HG03342 (cell line): ENCODE measurements at regions not wholly inside any gene's neighbourhood (a gene's known extent, or its start where the extent isn't known, plus 50 kb on each side); places are given as distances from the start of the nearest gene placed in this dataset.
A peak's percentile ranks its signal among the peaks of the same experiment; 100 is the strongest.
"Not testable (repeated sequence)": the region's sequence is repeated elsewhere in the genome, so short reads cannot be mapped to it uniquely, and the experiment has no call there.

Experiments
- ATAC-seq: cut with Tn5 transposase; IDR thresholded peaks from one replicate; pipeline ENCODE4 v1.9.1; 2021; ENCODE audit warnings: mild to moderate bottlenecking, moderate library complexity; ENCODE audit not compliant: unreplicated experiment

DNA sequence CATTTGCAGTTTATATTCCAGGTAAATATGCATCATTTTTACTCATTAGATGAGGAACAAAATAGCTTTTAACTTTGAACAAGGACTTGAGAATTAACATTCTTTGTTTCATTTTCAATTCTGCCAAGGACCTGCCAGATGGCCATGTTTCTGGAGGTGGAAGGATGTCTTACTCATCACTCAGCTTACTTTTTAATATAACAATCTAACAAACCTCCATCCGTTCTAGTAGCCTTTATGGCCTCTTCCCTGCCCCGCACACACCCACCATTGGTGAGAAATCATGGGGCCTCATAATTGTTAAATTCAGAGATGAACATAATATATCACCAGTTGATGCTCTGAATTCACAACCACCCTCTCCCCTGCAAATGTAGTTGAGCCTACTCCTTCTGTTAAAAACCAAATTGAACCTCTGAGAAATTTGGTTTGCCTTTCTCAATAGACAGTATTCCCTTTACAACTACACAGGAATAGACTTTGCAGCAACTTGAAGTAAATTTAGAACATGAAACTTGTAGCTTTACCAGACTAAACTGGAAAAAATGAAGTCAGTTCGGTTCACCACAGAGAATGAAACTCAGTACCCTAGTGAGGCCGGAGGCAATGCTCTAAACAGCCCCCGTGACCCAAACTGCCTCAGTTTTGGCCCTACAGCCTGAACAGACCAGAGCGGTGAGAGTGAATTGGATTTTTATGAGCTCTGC lies 50.1 kb upstream of the ACSL4 start:
- ATAC-seq, result peak; percentile 83

DNA sequence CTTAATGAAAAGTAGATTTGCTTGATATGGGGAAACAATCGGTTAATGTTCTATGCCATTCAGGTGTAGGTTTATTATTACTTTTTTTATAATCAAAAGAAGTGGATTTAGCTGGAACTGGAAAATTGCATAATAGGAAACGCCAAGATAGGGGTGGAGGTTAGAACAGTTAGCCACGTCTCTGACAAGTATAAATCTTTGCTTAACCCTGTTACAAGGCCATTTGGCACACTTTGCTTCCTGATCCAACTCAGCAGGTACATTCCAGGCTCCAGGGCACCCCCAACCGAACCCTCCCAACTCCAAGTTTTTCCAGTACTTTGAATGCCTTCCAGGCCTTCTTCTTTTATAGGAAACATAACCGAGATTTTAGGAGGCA lies 50.6 kb upstream of the ACSL4 start:
- no peak for ATAC-seq

DNA sequence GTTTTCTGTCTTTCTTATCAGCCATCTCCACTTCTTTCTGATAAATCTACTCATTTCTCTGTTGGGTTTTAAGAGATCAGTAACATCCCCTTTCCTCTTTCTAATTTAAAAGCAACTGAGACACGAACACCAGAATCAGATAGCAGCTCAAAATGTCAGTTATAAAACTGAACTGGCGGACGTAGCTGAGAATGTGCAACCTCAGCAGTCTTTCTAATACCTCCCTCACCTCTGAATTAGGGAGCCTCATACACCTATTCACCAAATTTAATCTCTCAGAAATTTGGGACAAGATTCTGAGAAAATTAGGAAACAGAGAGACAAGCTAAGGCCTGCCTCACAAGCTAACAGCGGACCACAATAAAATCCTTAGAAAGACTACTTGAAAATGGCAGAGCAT lies 52.0 kb upstream of the ACSL4 start:
- no peak for ATAC-seq

DNA sequence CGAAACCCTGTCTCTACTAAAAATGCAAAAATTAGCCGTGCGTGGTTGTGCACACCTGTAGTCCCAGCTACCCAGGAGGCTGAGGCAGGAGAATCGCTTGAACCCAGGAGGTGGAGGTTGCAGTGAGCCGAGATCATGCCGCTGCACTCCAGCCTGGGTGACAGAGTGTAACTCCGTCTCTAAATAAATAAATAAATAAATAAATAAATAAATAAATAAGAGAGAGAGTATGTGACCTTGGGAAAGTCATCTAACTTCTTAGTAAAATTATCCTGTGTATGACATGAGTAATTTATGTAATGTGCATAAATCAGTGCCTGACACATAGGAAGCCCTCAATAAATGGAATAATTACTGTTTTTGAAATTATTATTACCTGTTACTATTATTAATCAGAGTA lies 57.5 kb upstream of the ACSL4 start:
- ATAC-seq, result not testable (repeated sequence)

DNA sequence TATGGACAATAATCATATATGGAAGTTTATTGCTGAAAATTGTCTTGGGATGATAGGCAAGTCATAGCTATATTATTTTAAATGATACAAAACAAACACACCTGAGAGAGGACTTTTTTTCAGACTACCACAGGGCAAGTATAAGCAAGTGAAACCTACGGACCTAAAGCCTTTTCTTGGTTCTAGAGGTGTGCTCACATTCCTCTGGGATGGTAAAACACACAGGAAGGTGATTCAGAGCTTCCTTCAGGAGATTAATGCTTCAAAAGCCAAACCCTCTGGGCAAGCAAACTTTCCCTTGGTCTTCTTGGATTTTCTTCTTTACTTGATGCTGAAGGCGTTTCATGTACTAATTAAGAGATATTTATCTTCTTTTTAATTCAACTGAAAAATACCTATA lies 60.1 kb upstream of the ACSL4 start:
- no peak for ATAC-seq

DNA sequence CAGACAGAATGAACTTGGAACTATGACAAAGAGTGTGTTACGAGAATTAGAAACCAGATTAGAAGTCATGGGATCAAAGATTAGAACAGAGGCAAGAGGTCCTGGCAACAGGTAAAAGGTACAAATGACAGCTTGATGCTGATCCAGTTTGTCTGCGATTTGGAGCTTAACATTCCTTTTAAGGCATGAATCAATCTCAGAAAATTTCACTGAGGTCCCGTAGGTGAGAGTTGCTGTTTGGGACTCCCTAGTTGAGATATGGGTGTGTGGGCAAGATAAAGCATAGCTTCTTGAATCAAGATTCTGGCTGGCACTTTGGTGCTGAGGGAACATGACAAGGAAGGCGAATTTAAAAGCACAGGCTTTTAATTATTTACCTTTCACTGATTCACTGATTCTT lies 62.6 kb upstream of the ACSL4 start:
- ATAC-seq, result no peak

DNA sequence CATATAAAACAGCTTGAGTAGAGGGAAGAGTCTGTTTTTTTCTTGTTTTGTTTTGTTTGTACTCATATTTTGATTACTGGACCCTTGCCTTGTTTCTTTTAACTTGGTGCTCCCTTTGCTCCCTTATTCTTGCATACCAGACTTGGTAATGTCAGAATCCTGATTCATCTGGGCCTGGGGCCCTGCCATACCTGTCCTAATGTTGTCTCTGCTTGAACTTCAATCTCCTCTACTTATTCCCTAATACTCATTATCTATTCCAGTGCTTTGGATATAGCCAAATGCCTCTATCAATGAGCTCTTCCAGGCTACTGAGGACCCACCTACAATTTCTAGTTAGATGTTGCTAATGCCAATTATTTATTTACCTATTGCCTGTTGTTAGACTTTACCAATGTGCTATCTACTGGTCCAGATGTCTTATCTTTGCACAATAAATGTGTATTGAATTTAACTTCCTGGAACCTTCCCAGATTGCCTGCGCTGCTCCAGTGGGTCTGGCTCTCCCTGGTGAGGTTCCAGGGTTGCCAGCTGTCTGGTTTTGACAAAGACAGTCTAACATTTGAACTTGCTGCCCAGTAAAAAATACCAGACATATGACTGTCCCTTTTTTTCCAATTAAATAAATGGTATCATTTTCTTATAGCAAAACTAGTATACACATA lies 64.4 kb upstream of the ACSL4 start:
- no peak for ATAC-seq

DNA sequence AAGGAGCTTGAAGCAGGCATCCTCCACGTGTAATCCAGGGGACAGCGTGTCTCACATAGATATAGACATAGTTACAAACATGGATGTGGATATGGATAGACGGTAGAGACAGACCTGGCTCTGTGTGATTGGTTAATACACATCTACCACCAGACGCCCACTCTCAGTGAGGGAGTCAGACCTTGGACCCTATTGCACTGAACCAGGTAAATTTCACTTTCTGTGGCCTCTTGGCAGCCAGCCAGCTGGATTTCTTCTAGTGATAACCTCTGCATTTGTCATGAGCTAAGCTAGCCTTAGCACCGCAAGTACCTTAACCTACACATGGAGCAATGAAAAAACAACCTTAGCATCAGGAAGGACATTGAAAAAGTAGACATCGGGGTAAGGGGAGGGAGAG lies 79.2 kb upstream of the ACSL4 start:
- no peak for ATAC-seq

DNA sequence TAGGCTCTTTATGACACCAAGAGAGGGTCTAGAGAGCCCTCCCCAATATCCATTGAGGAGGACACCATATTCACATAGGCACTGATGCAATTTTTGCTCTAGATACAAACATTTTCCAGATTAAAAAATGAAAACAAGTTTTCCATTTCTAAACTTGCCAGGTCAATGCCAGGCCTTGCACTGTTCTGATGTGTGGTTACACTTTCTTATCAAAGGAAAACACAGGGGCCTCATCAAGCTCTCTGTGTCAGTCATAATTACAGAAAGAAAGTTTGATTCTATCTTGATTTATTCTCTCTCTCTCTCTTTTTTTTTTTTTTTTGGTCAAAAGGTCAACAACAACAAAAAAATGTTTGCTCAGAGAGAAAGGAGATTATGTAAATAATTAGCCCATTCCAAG lies 80.2 kb upstream of the ACSL4 start:
- ATAC-seq, result no peak

DNA sequence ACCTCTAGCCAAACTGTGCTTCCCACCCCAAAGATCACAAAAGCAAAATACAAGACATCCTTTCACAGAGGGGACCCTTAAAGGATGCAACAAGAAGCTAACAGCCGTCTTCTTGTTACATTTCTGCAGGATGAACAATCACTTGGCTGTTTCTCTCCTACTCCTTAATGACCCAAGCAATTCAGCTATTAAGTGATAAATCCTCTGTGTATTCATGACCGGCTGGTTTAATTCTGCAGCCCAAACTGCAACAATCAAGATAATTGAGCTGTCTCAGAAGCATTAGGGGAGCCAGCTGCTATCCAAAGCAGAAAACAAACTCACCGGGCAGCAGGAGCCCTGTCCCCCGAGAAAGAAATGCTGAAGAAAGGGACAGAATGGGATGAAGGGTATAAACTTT lies 85.9 kb upstream of the ACSL4 start:
- no peak for ATAC-seq

DNA sequence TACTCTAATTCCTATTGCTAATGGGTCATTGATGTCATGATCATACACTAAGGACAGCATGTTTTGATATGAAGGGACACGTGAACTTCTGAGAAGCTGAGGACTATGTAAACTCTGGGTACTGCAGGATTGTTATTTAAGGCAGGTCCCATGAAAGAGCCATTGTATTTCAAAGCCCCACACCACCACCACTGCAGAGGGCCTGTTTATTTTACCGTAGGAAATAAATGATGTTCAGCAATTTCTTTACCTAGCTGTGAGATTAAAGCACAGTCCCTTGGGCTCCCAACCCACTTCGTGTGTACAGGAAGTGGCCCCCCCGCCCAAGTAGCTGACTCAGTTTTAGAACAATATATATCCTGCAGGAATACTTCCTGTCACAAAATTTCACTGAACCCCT lies 89.8 kb upstream of the ACSL4 start:
- ATAC-seq, result no peak

DNA sequence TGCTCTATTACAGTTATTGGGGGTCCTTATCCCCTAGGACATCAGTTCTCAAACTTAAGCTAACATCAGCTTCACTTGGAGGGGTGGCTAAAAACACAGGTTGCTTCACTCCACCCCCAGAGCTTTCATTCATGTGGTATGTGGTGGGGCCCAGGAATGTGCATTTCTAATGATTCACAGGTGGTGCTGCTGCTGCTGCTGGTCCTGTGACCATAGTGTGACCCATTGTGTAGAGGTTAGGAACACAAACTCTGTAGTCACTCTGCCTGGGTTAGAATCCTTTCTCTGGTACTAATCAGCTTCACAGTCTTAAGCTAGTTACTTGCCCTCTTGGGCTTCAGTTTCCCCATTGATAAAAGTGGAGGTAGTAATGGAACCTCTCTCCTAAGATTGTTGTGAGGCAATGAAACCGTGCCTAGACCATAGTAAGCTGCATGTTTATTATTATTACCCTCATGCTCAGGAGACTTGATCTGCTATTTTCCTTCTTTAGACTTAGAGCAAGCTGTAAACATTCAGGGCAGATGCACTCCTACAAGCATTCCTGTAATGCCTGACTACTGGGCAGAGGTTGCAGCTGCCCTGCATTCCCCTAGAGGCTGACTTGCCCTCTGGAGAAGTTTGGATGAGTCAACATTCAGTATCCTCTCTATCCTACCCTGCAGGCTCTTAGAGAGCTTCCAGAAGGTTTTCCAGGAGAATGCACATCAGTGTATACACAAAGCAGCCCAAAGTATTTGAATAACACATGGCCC lies 94.1 kb upstream of the ACSL4 start:
- ATAC-seq, result no peak

DNA sequence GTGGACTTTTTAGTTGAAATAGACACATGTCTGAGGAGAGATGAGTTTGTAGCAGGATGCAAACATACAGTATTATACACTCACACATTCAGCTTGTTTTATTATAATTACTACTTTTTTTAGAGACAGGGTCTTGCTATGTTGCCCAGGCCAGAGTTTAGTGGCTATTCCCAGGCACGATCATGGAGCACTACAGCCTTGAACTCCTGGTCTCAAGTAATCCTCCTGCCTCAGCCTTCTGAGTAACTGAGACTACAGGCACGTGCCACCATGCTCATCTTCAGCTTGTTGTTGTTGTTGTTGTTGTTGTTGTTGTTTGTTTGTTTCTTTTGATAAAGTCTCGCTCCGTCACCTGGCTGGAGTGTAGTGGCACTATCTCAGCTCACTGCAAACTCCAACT lies 94.7 kb upstream of the ACSL4 start:
- ATAC-seq, result no peak

DNA sequence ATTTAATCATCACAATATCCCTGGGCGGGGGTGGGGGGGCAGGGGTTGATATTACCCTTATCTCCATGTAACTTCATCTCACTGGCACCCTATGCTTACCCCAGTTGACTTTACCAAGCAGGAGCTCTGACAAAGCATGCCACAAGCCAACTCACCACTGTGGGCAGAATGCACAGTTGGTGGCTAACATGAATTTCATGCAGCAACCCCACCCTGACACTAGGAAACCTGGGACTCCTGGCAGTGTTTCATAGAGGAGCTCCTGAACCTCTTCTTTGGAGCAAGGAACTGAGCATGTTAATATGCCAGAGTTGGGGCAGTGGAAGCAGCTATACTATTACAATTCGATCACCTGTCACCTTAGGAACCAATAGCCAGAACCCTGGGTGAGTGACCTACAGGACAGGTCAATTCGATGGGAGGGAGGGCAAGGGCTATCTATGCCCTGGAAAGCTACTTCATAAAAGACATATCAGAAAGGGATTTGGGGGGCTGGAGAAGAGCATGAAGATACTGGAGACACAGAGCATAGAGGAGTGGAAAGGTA lies 97.2 kb upstream of the ACSL4 start:
- no peak for ATAC-seq

DNA sequence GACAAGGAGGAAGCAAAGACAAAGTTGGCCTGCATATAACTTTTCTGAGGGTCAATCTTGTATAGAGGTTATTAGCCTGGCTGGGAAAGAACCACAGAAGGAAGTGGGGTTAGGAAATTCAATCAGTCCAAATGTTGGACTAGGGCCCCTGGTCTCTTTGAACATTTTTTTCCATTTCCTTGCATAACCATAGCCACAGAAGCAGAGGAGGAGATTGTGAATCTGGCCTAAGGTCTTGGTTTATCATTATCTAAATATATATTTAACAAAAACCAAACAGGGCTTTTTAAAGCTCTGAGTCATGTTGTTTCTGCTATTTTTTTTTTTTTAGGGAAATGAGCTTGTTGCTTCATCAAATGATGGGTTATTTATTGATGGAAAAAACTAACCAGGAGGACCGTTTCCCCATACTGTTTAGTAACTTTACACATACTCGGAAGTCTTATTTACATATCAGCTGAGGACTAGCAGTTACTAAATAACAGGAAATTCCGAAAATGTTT lies 97.7 kb upstream of the ACSL4 start:
- ATAC-seq, result peak; percentile 71

DNA sequence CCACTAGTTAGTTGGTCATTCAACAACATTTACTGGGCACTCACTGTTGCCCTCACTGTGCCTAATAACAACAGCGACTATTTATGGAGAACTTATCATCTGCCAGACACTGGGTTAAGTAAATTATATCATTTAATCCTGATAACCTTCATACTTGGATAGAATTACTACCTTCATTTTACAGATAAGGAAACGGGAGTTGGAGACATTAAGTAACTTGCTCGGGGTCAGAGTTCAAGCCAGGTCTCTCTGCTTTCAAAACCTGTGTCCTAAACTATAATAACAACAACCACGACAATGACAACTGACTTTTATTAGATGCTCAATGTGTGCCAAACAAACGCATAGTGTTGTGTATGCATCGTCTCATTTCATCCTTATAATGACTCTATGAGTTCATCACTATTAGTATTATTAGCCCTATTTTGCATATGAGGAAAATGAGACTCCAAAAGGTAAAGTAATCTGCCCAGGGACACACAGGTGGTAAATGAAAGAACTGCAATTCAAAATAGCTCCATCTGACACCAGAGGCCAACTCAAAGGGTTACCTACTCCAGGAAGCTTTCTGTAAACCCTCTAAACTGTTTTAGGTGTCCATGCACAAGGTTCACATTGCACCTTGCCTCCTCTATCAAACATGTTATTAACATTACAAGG lies 98.4 kb upstream of the ACSL4 start:
- peak; percentile 33 for ATAC-seq

DNA sequence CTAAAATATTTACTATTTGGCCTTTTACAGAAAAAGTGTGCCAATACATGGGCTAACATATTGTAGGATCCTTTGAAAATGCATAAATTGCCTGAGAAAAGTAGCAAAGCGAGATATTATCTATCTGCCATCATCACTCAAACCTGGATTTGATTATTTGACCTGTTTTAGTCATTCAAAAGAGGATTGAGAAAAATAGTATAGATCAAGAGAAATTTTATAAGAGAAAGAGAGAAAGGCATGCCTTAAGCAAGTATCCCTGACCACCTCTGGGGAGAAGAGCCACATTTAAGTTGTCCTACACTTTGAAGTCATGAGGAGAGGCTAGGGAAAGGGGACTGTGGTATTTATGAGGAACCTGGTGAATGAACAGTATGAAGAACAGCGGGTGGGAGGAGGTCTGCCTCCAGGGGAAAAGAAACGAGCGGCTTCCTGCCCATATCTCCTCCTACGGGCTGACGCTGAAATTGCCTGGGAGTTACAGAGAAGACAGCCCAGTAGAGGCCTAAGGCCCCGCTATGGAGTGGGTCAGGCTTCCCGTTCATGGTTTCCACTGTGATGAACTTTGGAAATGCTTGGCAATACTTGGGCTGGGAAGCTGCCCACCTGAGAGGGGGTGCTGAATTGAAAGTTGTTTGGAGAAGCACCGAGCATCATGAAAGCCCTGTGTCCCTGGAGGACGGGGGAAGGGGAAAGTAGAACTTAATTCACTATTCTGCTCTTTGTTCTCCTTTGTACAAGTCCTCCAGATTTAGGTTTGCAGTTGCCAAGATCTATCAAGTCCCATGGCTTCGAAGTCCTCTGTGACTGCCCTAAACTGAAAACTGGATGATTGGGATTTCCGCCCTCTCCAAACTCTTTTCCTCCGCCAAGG lies 106.9 kb upstream of the ACSL4 start:
- no peak for ATAC-seq

DNA sequence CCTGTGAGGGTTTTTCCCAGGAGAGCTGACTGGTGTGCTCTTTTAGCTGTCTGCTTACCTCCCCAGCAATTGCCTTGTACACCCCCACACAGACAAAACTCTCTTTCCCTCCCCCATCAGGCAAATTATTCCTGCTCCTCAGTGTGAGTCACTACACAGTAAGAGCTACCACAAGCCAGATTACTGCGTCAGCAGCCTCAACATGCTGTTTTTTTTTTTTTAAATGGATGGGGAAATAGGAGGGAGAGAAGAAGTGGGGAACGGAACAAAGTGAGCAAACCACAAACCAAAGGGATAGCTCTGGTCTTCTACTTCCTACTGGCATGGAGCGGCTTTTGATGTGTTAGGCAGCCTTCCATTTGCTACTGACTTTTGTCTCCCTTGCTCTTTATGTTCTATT lies 107.5 kb upstream of the ACSL4 start:
- no peak for ATAC-seq

DNA sequence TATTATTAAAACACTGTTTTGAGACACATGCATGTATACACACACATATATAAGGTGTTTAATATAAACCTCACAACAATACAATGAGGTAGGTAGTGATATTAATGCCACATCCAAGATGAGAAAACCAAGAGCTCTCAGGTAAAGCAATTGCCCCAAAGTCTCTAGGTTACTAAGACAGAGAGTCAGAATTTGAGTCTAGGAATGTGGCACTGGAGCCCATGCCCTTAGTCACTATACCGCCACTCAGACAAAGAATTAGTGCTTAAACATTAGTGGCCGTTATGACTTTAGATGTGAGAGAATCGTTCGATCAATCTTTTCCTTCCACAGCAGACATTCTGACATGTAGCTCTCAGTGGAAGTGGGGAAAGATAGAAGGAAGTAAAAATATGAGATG lies 108.2 kb upstream of the ACSL4 start:
- ATAC-seq, result no peak

DNA sequence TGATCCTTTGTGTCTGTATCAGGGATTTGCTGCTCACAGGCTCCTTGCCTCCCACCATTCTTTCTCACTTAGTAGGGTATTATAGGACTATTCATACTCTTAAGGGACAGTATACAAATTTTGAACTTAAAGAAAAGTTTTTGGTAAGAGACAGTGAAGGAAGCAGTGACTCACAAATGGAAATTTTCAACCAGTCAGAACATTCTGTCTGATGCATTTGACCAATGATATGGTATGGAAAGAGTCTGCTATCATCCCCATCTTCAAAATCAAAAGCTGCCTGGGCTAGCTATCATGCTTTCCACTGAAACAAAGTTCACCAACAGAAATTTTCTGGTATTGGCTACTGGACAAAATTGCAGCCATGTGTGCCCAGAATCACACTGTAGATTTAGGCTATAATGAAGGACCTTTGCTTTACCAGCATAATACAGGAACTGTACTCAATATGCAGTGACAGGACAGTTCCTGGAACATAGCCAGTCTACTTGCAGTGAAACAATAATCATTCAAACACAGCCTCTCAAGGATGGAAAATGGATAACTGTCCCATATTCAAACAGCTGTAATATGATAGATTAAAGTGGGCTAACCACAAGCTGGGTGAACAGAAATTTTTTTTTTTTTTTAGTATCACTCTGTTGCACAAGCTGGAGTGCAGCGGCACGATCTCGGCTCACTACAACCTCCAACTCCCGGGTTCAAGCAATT lies 109.0 kb upstream of the ACSL4 start:
- ATAC-seq, result no peak
